Right atrium auricular region (tissue), 2 donors: ENCODE measurements at regions not wholly inside any gene's neighbourhood (a gene's known extent, or its start where the extent isn't known, plus 50 kb on each side); places are given as distances from the start of the nearest gene placed in this dataset.

Experiments
- DNase-seq: peaks from one replicate; pipeline ENCODE4 v3.0.0-alpha.2; 2019; ENCODE audit warnings: low spot score
- H3K27ac ChIP-seq, 2 donors: fragments of 200-600 bp; sonication (generic); 1 replicate in 1 of 2; 2 replicates in 1 of 2; pipeline ENCODE4 v1.5.1; 2016 to 2019
- H3K27me3 ChIP-seq, 2 donors: fragments of 200-600 bp; sonication (generic); one replicate each; pipeline versions ENCODE4 v1.5.1 to v1.6.0; 2017 to 2019
- H3K36me3 ChIP-seq: fragments of 200-600 bp; sonication (generic); one replicate; pipeline ENCODE4 v1.5.1; 2016
- H3K4me1 ChIP-seq, 2 donors: fragments of 200-600 bp; sonication (generic); one replicate each; pipeline versions ENCODE4 v1.5.1 to v1.6.0; 2017 to 2019
- H3K4me3 ChIP-seq, 2 donors: fragments of 200-600 bp; sonication (generic); 1 replicate in 1 of 2; 2 replicates in 1 of 2; pipeline ENCODE4 v1.5.1; 2017 to 2019; ENCODE audit warnings: mild to moderate bottlenecking in 1 of 2, moderate library complexity in 1 of 2
- H3K9me3 ChIP-seq, 2 donors: fragments of 200-600 bp; sonication (generic); one replicate each; pipeline ENCODE4 v1.5.1; 2019
- CTCF ChIP-seq, 2 donors: fragments of 200-600 bp; sonication (generic); IDR thresholded peaks; one replicate each; pipeline ENCODE4 v1.5.1; 2019; ENCODE audit warnings: antibody characterized with exemption in 2 of 2

- Histone ChIP-seq H3K27me3 (no peaks in the 10 kb centered on the region), H3K4me3 (no peak overlapping the region), H3K36me3 (no peaks in the 10 kb centered on the region), H3K27ac (no peak overlapping the region), H3K9me3 (no peaks in the 10 kb centered on the region), H3K4me1 (no peaks in the 10 kb centered on the region)
- TF ChIP-seq CTCF (IDR thresholded peaks at IDR 0.05): no peak
- no peak for DNase-seq
Measured at GRCh38 chrX:134174859-134175258, 62.1 kb upstream of the CCDC160 start.

- H3K27me3 ChIP-seq: peaks cover 0 to 2% of the 10 kb centered on the region in 2 donors
- no peak for TF ChIP-seq CTCF (IDR thresholded peaks at IDR 0.05)
- no peak overlapping the region for H3K4me3 ChIP-seq
- H3K9me3 ChIP-seq: no peaks in the 10 kb centered on the region
- H3K27ac ChIP-seq: no peak overlapping the region
- H3K4me1 ChIP-seq: no peaks in the 10 kb centered on the region
- no peaks in the 10 kb centered on the region for H3K36me3 ChIP-seq
- DNase-seq: no peak
Measured at GRCh38 chrX:134177527-134177926, 59.5 kb upstream of the CCDC160 start.

GRCh38 chrX:134180601-134181274 lies 56.2 kb upstream of the CCDC160 start:
- H3K9me3 ChIP-seq: no peaks in the 10 kb centered on the region
- no peak overlapping the region for H3K27ac ChIP-seq
- H3K27me3 ChIP-seq: peaks cover 0 to 2% of the 10 kb centered on the region in 2 donors
- no peak for TF ChIP-seq CTCF (IDR thresholded peaks at IDR 0.05)
- no peak for DNase-seq
- H3K36me3 ChIP-seq: no peaks in the 10 kb centered on the region
- H3K4me3 ChIP-seq: no peak overlapping the region
- H3K4me1 ChIP-seq: no peaks in the 10 kb centered on the region

GRCh38 chrX:134181275-134181660 lies 55.7 kb upstream of the CCDC160 start:
- Histone ChIP-seq H3K27me3 (peaks cover 0 to 2% of the 10 kb centered on the region in 2 donors), H3K9me3 (no peaks in the 10 kb centered on the region), H3K4me1 (no peaks in the 10 kb centered on the region), H3K27ac (no peak overlapping the region), H3K4me3 (no peak overlapping the region), H3K36me3 (no peaks in the 10 kb centered on the region)
- no peak for DNase-seq
- TF ChIP-seq CTCF (IDR thresholded peaks at IDR 0.05): no peak

GRCh38 chrX:134183665-134184064 lies 53.3 kb upstream of the CCDC160 start:
- H3K27me3 ChIP-seq: peaks cover 0 to 2% of the 10 kb centered on the region in 2 donors
- no peak for DNase-seq
- no peak for TF ChIP-seq CTCF (IDR thresholded peaks at IDR 0.05)

GRCh38 chrX:134184936-134185335 lies 52.0 kb upstream of the CCDC160 start:
- no peak for TF ChIP-seq CTCF (IDR thresholded peaks at IDR 0.05)
- no peak overlapping the region for H3K27ac ChIP-seq
- H3K4me3 ChIP-seq: no peak overlapping the region
- no peak for DNase-seq
- no peaks in the 10 kb centered on the region for H3K4me1 ChIP-seq
- H3K27me3 ChIP-seq: peaks cover 0 to 2% of the 10 kb centered on the region in 2 donors
- no peaks in the 10 kb centered on the region for H3K9me3 ChIP-seq
- H3K36me3 ChIP-seq: no peaks in the 10 kb centered on the region

More at GRCh38 chrX:134183665-134184064, 53.3 kb upstream of the CCDC160 start:
- Histone ChIP-seq H3K27ac (no peak overlapping the region), H3K4me1 (no peaks in the 10 kb centered on the region), H3K4me3 (no peak overlapping the region), H3K36me3 (no peaks in the 10 kb centered on the region), H3K9me3 (no peaks in the 10 kb centered on the region)
